NCI-H2081 (cell line): ENCODE measurements at regions not wholly inside any gene's neighbourhood (a gene's known extent, or its start where the extent isn't known, plus 50 kb on each side); places are given as distances from the start of the nearest gene placed in this dataset.

ENCODE experiments used
- DNase-seq, 2 experiments: peaks; one replicate each; lab custom pipeline; 2025; lab: John Stamatoyannopoulos, UW

DNA sequence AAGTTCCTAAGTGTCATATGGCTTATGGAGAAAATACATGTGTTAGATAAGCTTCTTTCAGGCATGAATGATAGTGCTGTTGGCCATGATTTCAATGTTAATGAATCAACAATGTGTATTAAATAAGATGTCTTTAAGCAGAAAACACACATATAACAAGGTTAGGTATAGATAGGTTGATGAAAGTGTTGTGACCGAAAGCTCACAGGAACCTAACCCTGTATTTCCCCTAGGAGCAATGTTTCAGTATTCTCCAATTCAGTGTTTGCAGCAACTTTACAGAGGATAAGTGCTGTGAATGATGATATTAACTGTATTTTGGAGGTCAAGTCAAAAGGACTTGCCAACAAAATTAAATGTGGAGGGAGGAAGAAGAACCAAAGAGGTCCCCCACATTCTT lies 82.8 kb upstream of the PRDM11 start:
- no peak for DNase-seq

DNA sequence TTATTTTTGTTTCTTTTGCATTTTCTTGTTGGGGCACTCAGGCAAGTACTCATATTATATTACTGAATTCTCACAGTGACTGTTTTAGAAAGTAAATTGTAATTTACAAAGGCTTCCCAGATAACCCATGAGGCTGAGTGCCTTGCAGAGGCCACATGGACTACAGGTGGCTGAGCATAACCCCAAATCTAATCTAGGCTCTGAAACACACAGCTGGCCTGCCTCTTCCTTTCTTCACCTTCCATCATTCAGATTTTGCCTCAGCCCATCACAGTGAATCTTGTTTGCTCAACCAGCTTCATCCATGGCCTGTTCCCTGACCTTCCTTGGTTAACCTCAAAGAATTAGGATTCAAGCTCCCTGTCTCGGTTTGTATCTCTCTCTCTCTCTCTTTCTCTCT lies 78.5 kb upstream of the PRDM11 start:
- no peak for DNase-seq

DNA sequence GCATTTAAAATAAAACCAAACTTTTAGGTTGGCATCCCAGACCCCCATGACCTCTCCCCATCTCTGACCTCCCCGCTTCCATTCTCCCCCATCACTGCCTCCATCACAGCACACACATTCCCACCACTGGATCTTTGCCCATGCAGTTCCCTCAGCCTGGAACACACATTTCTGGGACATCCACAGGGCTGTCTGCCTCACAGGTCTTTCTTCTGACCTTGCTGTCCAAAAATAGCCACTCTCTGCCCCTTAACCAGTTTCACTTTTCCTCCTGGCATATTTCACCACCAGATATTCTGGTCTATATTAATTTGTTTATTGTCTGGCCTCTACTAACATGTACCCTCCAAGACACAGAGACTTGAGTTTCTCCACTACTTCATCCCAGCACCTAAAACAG lies 75.2 kb upstream of the PRDM11 start:
- DNase-seq: no peak

DNA sequence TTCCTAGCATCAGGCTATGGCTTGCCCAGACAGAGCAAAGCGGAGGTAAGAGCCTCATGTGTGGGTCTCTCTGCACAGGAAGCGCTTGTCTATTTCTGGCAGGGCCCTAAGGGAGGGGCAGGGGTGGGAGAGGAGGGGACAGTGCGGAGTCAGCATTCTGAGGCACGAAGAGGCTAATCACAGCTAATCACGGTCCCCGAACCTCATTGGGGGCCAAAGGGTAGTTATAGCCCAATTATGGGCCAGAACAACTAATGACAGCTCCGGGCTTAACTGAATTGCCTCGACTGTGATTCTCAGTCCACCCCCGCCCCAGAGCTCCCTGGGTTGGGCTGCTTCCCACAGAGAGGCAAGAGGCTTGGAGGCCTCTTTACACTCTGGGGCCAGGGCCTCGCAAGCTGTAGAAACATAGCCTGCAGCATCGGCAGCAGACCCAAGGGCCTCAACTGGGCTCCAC lies 72.7 kb upstream of the PRDM11 start:
- DNase-seq: no peak

DNA sequence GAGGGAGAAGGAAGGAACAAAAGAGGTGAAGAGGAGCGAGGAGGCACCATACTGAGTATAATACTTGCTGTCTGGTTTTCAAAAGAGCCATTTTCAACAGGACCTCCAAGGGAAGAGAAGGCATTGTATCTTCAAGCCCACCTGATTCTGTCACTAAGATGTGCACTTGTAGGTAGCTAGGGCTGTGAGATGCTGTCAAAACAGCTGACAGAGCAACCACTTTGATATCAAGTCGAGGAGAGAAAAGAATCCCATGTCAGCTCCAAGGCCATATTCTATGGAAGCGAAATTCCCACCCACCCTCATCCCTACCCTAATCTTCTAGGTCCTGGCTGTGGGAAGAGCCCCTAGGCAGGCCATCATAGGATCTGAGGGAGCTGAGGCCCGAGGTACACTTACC lies 70.9 kb upstream of the PRDM11 start:
- DNase-seq: no peak

DNA sequence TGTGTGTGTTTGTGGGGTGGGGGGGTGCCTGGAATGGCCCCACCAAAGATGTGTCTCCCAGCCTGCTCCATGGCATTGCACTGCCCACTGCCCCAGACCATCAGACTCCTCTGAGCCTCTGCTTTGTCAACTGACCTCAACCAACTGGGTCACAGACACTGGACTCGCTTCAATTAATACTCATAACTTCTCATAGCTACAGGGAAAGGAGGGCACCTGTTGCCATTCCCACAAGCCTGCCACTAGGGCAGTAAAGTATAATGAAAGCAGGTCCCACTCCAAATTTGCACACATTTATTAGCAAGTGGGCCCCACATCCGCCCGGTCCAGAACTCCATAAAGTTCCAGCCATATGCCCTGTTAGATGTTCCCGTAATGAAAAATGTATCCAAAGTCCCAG lies 70.5 kb upstream of the PRDM11 start:
- DNase-seq: no peak

DNA sequence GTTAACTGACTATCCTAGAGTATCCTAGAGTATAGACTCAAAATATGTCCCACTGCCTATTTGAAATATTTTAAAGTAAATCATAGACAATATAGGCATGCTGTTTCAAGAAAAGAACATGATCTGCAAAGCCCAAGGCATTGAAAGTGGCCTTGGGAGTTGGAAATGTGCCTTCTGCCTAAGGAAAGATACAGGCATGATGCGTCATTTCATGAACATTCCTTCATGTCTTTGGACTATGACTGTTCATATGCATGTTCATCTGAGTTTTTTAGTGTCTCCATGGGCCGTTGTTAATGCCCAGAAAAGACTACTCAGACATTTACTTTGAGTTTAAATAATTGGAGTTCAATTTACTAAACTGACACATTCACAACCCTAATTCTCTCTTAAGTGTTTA lies 69.7 kb upstream of the PRDM11 start:
- no peak for DNase-seq

DNA sequence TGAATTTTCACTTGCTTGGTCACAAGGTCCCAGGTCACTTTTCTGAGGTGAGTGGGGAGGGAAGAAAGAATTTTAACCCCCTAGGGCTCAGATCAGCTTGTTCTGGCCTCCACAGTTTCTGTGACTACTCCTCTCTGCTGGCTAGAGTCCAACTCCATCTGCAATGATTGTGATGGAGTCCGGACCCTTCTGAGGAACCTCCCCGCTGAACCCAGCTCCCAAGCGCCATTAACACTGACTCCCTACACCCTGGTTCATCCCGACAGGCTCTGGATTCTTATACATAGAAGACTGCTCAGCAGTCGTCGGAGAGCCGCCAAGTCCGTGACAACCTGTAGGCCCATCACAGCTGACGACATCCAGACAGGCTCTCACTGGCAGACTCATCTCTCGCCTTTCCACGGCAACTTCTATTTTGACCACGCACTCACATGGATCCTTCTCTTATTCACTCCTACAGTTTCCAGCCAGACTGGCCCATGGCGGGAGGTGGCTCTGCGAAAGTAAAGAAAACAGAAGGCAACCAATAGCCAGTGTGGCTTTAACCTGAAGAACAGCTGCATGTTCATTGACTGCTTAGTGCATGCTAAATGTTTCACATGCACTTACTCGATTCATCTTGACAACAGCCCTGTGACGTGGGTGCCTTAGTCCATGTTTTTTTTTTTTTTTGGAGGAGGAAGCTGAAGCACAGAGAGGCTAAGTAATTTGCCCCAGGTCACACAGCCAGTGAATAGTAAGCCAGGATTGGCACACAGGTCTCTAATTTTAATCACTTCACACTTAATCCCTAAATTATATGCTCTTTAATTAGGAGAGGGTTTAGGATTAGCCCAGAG lies 68.0 kb upstream of the PRDM11 start:
- no peak for DNase-seq

DNA sequence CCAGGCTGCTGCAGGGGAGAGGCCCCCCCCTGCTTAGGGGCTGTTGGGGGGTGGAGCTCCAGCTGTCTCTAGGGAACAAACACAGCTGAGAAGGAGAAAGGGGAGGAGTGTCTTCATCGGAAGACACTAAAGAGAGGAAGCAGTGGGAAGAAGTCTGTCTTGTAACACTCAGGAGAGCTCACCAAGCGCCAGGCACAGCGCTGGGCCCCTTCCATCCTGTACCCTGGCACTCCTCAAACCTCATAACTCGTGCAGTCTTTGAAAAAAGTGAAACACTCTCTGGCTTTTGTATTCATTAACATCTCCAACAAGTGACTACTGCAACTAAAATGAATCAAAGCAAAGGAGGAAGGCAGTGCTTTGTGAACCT lies 67.4 kb upstream of the PRDM11 start:
- no peak for DNase-seq

DNA sequence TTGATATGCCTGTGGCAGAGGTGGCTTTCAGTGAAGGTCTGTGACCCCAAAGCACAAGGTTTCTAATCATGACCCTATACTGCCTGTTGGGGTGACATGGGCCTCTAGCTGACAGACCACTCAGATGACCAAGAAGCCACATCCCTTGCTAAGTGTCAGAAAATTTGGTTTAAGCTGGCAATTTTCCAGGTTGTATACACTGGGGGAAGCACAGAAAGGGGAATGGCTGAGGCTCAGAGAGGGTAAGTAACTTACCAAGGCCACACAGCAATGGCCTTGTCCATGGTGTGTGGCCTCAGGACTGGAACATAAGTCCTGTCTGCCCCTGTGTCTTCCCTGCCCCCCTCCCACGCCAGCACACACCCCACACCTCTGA lies 66.9 kb upstream of the PRDM11 start:
- no peak for DNase-seq

DNA sequence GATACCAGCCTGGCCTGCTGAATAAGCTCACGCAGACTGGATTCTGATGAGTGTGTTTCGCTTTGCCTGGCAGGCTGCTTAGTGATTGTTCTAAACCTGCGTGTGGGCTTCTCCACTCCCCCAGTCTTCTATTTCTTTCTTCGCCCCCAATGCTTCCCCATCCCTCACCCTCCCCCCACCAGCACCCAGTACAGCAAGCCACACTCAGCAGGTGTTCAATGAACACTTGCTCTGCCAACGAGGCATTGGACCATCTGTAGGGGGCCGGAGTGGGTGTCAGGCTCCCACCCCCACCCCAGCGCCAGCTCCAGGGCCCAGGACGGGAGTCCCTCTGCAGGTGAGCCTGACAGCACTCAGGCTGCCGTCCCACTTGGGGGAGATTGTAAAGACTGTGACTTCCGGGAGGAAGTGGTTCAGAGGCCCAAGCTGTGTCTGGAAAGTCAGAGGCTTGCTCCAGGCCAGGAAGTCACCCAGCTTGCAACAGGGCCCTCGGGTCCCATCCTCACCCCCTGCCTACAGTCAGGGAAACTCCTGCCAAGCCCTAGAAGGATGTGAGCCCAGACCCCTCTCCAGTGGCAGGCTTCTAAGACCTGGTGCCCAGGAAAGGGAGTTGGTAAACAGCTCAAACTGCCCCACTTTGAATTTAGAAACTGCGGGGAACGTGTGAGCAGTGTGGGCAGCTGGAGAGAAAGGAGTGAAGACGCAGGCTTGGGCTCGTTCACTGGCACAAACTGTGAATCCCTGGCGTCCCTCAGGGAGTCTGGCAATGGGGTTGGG lies 66.3 kb upstream of the PRDM11 start:
- no peak for DNase-seq

DNA sequence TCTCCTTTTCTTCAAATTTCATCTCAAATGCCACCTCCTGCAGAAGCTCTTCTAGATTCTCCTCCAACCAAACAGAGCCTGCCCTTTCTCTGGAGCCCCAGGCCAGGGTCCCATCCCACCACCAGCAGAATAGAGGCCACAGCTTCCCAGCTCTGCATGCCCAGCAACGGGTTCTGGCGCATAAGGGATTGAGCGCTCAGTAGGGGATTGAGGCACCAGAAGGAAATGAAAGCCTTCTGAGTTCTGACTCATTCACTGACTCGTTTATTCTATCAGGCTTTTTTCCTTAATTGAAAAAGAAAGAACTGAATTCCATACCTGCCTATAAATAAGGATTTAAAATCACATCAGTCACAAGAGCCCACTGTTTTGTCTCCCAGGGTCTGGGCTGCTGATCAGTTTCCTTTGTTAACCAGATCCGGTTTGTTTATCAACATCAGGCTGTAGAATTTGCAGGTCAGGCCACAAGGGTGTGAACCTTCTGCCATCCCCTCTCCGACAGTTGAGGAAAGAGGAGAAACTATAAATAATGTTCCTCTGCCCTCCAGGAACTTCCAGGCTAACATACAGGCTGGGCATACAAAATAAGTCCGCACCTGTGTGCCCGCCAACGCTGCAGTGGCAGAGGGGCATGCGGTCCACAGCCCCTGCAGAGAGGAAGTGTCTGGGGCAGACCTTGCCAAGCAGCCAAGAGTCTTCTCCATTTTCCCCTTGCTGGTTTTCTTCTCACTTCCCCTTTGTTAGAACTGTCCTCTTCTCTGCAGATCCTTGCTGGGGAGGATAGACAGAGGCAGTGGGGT lies 63.5 kb upstream of the PRDM11 start:
- DNase-seq: no peak

DNA sequence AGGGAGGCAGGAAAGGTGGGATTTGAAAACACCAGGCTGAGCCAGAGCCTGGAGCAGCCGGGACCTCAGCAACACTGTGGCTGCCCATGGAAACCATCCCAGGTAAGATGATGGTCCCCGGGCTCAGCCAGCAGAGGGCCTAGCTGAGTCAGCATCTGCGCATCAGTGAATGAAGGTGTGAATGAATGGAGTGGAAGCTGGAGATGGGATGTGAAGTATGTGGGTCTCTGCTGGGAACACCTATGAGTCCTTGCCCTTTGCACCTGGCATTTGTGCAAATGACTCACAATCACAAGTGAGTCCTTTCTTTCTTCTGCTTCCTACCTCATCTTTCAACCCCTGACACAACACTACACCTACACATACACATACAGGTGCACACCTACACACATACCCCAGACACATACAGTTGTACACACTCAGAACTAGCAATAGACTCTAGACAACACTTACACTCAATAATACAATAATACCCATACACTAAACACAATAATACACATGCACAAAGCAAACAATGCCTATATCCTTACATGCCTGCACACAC lies 62.8 kb upstream of the PRDM11 start:
- no peak for DNase-seq

DNA sequence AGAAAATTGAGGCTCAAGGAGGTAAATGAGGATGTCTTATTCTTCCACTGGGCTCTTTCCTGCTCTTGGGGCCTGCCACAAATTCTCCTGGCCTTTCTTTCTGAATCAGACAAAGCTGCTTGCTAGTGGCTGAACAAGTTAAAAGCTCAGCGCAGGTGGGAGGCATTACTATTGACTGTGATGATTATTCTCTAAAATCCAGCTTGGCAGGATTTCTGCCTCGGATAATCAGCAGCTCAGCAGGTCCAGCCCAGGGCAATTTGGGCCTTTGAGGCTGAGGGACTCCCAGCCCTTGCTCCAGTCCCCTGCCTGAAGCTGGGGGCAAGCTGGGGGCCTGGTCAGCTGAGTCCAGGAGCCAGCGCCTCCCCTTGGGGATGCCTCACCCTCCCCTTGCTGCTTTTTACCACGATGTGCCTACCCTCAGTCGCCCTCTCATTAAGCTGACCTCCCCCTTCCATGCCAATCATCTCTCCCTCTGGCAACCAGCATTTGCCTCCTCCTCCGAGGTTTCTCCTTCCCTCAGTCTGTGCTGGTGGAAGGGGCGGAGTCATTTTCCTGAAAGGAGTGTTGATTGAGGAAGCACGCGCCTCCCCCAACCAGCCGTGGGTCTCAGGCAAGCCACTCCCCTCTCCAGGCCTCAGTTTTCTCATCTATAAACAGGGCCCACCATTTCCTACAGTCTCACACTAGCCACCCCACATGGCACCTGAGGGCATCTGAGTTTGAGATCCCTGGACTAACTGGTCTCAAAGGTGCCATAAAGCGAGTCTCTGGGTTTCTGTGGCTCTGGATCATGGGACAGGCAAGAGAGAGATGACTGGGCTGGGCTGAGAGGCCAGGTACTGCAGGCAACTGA lies 60.6 kb upstream of the PRDM11 start:
- peak; percentile 46 to 47 for DNase-seq

DNA sequence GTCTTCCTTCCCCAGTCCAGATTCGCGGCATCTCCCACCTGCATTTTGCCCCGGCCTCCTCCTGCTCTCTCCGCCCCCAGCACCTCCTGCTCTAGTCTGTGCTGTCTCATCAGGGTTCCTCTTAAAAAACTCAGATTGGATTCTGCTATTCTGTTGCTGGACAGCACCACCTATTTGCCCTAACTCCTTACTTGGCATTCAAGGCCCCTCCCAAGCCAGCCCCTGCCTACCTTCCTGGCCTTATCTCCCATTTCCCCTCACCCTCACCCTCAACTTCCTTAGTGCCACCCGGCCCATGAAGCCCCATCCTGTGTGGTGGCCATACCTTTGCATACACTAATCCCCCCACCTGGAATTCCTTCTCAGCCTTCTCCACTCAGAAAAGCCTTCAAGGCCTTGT lies 59.9 kb upstream of the PRDM11 start:
- no peak for DNase-seq

DNA sequence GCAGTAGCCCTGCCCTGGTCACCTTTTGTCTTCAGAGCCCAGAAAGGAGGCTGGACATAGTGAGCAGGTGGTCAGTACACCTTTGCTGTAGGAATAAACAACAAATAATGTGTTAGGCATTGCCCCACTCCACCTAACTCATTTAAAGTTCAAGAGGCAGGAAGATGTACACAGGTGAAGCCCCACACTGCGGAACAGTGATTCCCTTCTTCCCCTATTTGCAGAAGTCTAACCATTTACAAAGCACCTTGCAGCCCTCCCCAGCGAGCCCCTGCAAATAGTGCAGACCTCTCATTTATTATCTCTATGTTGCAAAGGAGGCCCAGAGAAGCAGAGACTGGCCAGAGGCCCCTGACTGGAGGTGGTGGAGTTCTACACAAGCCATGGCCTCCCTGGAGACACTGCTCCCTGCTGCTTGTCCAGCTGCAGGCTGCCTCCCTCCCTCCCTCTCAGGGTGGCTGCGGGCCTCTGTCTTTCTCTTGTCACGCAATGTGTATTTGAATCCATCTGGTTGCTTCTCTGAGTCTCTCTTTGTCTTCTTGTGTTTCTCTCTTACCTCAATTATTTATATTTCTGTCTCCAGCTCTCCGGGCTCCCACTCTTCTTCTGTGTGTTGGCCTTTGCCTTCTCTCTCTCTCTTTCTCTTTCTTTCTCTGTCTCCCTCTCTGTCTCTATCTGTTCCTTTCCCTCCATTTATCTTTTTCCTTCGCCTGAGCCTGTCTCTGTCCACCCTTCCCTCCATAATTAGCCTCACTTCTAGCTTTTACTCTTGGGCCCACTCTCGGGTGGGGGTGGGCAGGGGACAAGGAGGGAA lies 59.1 kb upstream of the PRDM11 start:
- DNase-seq: peak in 1 of 2 experiments; percentile 46

DNA sequence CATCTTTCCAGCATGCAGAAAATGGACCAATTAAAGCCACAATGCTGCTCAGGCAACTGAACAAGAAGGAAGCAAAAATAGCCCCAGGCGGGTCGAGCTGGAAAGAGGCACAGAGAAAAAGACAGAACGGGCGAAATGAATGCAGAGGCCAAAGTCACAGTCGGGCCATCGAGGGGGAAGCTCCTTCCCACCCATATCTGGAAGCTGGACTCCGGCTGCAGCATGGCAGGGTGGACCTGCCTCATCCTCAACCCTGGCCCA lies 58.6 kb upstream of the PRDM11 start:
- DNase-seq: peak; percentile 24 to 42

DNA sequence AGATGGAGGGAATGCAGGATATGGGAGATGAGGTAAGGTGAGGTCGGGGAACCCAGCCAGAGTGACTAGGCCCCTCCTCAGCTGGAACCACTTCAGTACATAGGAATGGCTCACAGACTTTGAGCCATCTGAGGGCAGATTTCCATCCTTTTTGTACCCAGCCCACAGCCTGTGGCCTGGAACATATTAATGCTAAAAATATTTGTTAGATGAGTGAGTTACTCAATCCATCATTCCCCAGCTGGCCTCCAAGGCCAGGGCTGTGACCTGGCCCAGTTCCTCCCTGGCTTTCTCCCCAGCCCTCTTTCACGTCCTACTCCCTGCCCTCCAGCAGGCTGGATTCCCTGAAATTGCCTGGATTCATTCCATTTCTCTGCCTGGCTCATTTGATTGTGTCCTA lies 57.2 kb upstream of the PRDM11 start:
- DNase-seq: no peak

DNA sequence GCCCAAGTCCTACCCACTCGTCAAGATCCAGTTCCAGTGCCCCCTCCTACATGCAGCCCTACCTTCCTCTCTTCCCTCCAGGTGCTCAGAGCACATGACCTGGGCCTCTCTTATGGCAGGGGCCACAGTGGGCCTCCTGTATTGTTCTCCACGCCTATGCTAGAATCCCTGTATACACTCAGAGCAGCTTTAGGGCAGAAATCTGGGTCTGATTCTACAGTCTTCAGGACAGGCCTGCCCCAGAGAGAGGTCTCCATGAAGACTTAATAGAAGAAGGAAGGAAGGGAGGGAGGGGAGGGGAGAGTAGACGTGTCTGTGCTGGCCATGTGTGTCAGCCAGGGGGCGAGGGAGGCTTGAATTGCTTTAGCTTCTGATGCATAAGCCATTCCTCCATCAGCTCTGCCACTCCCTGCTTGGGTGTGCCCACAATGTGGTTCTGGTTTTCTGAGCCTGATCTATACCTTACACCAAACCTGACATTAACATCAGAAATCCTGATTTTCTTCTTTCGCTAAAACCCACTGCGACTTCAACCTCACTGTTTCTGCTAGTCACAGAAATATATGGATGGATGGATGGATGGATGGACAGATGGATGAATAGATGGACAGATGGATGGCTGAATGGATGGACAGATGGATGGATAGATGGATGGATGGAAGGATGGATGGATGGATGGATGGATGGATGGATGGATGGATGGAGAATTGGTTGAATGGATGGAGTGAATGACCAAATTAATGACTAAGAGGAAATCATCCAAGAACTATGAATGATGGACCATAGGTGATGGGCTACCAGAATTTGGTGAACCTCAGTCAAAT lies 56.6 kb upstream of the PRDM11 start:
- no peak for DNase-seq

DNA sequence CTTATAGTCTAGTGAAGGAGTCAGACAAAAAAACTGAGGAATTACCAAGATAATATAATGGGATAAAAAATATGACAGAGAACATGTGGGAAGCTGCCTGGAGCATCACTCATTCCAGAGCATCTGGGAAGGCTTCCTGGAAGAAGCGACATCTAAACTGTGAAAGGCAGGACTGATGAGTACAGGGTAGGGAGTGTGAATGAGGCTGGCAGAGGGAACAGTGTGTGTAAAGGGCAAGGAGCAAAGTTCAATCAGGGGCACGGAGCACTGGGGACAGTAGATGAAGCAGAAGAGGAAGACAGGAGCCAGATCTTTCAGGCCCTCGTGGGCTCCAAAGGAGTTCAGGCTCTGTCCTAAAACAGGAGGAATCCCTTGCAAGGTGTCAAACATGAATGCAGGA lies 55.8 kb upstream of the PRDM11 start:
- DNase-seq: no peak
